ENCODE measurements at regions not wholly inside any gene's neighbourhood (a gene's known extent, or its start where the extent isn't known, plus 50 kb on each side); places are given as distances from the start of the nearest gene placed in this dataset.
A peak's percentile ranks its signal among the peaks of the same experiment; 100 is the strongest.

DNA sequence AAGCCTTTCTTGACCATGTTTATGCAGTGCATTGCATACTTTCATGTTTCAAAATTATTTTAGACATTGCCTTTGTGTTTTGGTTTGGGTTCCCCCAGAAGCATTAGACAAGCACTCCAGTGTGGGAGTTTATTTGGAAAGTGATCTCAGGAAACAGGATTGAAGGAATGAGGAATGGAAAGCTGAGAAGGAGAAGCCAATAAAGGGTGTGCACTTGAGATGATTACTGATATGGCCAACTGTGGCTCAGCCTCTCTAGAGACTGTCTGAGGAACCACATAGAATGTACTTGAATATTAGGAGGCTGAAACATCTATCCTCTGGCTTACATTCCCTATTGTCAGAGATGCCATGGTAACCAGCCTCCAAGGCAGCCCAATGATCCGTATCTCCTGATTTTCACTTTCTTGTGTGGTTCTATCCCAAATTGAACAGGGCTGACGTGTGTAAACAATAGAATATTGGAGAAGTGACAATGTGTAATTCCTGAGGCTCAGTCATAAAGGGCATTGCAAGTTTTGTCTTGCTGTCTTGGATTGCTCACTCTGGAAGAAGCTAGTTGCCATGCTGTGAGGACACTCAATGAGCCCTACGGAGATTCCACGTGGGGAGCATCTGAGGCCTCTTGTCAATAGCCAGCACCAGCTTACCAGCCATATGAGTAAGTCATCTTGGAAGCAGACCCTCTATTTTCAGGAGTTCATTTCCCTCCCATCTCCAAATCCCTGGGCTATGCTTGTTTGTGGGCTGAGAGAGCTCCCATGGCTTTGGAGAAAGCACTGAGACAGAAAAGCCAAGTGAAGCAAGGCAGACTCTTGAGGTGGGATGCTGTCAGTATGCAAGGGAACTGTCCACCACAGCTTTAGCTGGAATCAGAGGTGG, 84.7 kb downstream of the SCN11A start:
- H3K27ac ChIP-seq = no peak overlapping the region
- TF ChIP-seq CTCF (conservative IDR thresholded peaks at IDR 0.05) (no peak), ZFX (IDR thresholded peaks at IDR 0.05) (no peak)

- H3K27ac ChIP-seq = no peak overlapping the region
- no peak for TF ChIP-seq CTCF (conservative IDR thresholded peaks at IDR 0.05)
- TF ChIP-seq ZFX (IDR thresholded peaks at IDR 0.05) = no peak
These were observed 87.1 kb downstream of the SCN11A start for GRCh38 chr3:38964646-38965045.

- H3K27ac ChIP-seq = no peak overlapping the region
- TF ChIP-seq ZFX (IDR thresholded peaks at IDR 0.05) (no peak), CTCF (conservative IDR thresholded peaks at IDR 0.05) (no peak)
These were observed 87.5 kb downstream of the SCN11A start for GRCh38 chr3:38964204-38964603.

- TF ChIP-seq ZFX (IDR thresholded peaks at IDR 0.05) = no peak
- peak; percentile 74 for TF ChIP-seq CTCF (conservative IDR thresholded peaks at IDR 0.05)
- H3K27ac ChIP-seq = no peak overlapping the region
These were observed 90.7 kb downstream of the SCN11A start for GRCh38 chr3:38960953-38961622.

DNA sequence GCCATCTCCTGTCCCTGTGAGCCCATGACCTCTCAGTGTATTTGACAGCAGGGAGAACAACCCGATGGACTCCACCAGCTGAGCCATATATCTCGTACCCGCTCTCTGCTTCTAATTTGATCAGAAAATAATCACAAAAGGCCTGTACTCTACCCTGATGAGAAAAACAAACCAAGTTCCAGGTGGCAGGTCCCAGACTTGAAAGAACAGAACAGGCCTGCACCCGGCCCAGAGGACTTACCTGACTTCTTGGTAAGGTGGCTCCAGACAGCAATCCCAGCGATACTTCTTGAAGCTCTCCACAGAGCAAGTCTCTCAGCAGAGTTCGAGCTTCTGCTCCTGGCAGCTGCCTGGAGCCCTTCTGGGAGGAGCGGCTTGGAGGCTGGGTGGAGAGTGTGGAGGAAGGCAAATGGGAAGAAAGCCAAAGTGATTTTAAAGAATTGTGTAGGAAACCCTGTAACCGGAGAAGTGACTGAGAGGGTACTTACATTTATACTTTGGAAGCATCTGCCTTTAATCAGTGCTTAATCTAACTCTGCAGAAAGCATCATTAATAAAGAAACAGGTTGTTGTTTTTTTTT, 91.6 kb downstream of the SCN11A start:
- H3K27ac ChIP-seq = no peak overlapping the region
- TF ChIP-seq CTCF (conservative IDR thresholded peaks at IDR 0.05) (no peak), ZFX (IDR thresholded peaks at IDR 0.05) (no peak)

- TF ChIP-seq CTCF (conservative IDR thresholded peaks at IDR 0.05) (no peak), ZFX (IDR thresholded peaks at IDR 0.05) (no peak)
- no peak overlapping the region for H3K27ac ChIP-seq
These were observed 93.6 kb downstream of the SCN11A start for GRCh38 chr3:38958026-38958720.

Data from C4-2B (cell line).